K562 (cell line): ENCODE measurements at regions not wholly inside any gene's neighbourhood (a gene's known extent, or its start where the extent isn't known, plus 50 kb on each side); places are given as distances from the start of the nearest gene placed in this dataset.

Experiments used
- ATAC-seq: fragments of 200-7000 bp; cut with Tn5 transposase; 3 replicates; pipeline ENCODE4 v1.9.1; 2020; ENCODE audit warnings: moderate library complexity
- BruUV-seq: library from RNA; stranded (reverse); fragments of 400-500 nt; replicated peaks from 2 replicates; lab custom pipeline; 2021; lab: Mats Ljungman, UMichigan
- CTCF ChIA-PET: fragments of 300-600 bp; formaldehyde crosslinking; extraction: SDS; loops from one replicate; lab custom pipeline; 2021; ENCODE audit warnings: low intra/inter-chr PET ratio; lab: Yijun Ruan, JAX
- POLR2A ChIA-PET: fragments of 300-600, 350-650 bp; sonication (Branson Sonifier 250); formaldehyde crosslinking; extraction: SDS; loops from one replicate; lab custom pipeline; 2021; ENCODE audit warnings: antibody characterized with exemption, inconsistent platforms; lab: Yijun Ruan, JAX
- DNase-seq, 4 experiments: peaks; one replicate each; pipeline versions ENCODE4 v3.0.0 to v3.0.0-alpha.2; 2011 to 2018; ENCODE audit warnings: low spot score in 3 of 4, mixed read lengths in 3 of 4; ENCODE audit errors: extremely low read depth in 1 of 4
- FAIRE-seq: peaks from 2 replicates; lab custom pipeline; 2011; peaks lifted over from hg19 to GRCh38; lab: Jason Lieb, UNC
- H2AFZ ChIP-seq: 2 replicates; pipeline ENCODE4 v1.6.0; 2011; ENCODE audit warnings: low read depth, low read length, control low read depth, inconsistent platforms
- H3K27ac ChIP-seq: fragments of 200-600 bp; 3 replicates; pipeline ENCODE4 v1.8.0; 2011; ENCODE audit warnings: low read depth, mild to moderate bottlenecking, control low read depth, inconsistent platforms, low read length, moderate library complexity, mixed read lengths; ENCODE audit errors: extremely low read depth
- H3K27me3 ChIP-seq, 2 experiments: fragments of 300-600 bp in 1 of 2; 2 replicates in 1 of 2; 3 replicates in 1 of 2; pipeline versions ENCODE4 v1.6.0 to v1.8.0; 2011; ENCODE audit warnings: inconsistent platforms in 2 of 2, low read length in 2 of 2, mild to moderate bottlenecking in 1 of 2, mixed read lengths in 1 of 2, moderate library complexity in 1 of 2; ENCODE audit not compliant: control insufficient read depth in 2 of 2, insufficient read depth in 2 of 2
- H3K36me3 ChIP-seq: fragments of 300-600 bp; 3 replicates; pipeline ENCODE4 v1.8.0; 2011; ENCODE audit warnings: mild to moderate bottlenecking, low read length, inconsistent platforms; ENCODE audit not compliant: control insufficient read depth, insufficient read depth
- H3K4me1 ChIP-seq, 2 experiments: fragments of 200-600 bp in 1 of 2; replicated peaks in 1 of 2; 2 replicates in 1 of 2; 3 replicates in 1 of 2; pipeline versions ENCODE4 v1.5.1 to v1.8.0; 2011; ENCODE audit warnings: inconsistent platforms in 2 of 2, low read length in 2 of 2, mild to moderate bottlenecking in 1 of 2, mixed read lengths in 1 of 2, moderate library complexity in 1 of 2; ENCODE audit not compliant: control insufficient read depth in 2 of 2, insufficient read depth in 2 of 2
- H3K4me2 ChIP-seq: 2 replicates; pipeline ENCODE4 v1.6.1; 2011; ENCODE audit warnings: low read length, control low read depth, inconsistent platforms, mixed read lengths; ENCODE audit not compliant: insufficient read depth
- H3K4me3 ChIP-seq: fragments of 200-600 bp; sonication (generic), shearing (Covaris generic); 2 replicates; pipeline ENCODE4 v1.5.1; 2016; ENCODE audit warnings: control low read depth, inconsistent platforms
- H3K79me2 ChIP-seq: fragments of 200-600 bp; 3 replicates; pipeline ENCODE4 v1.8.0; 2011; ENCODE audit warnings: low read length, inconsistent platforms; ENCODE audit not compliant: control insufficient read depth, insufficient read depth
- H3K9ac ChIP-seq, 2 experiments: 2 replicates each; pipeline versions ENCODE4 v1.6.0 to v1.6.1; 2011; ENCODE audit warnings: low read depth in 2 of 2, low read length in 2 of 2, control low read depth in 1 of 2, inconsistent platforms in 1 of 2, mild to moderate bottlenecking in 1 of 2, mixed read lengths in 1 of 2; ENCODE audit not compliant: insufficient read depth in 1 of 2
- H3K9me1 ChIP-seq: one replicate; pipeline ENCODE4 v1.6.0; 2011; ENCODE audit warnings: inconsistent platforms, mild to moderate bottlenecking, low read length, moderate library complexity; ENCODE audit not compliant: control insufficient read depth, insufficient read depth
- H3K9me3 ChIP-seq: replicated peaks from 2 replicates; pipeline ENCODE4 v1.5.1; 2011; ENCODE audit warnings: low read depth, low read length, inconsistent platforms; ENCODE audit not compliant: control insufficient read depth, insufficient read depth
- H4K20me1 ChIP-seq: replicated peaks from 2 replicates; pipeline ENCODE4 v1.6.1; 2011; ENCODE audit warnings: low read length, inconsistent platforms, mixed read lengths; ENCODE audit not compliant: control insufficient read depth, insufficient read depth
- CBX1 ChIP-seq: sonication (generic); IDR thresholded peaks from 2 replicates; pipeline ENCODE4 v1.6.1; 2016; ENCODE audit warnings: antibody characterized with exemption, low read depth, mild to moderate bottlenecking
- GATA2 ChIP-seq: sonication (generic); formaldehyde crosslinking; IDR thresholded peaks from 2 replicates; pipeline ENCODE4 v1.4.0; 2020; ENCODE audit warnings: mild to moderate bottlenecking, missing genetic modification reagents
- MEF2D ChIP-seq: conservative IDR thresholded peaks from 2 replicates; pipeline ENCODE4 v1.6.1; 2016; ENCODE audit warnings: low read depth, missing genetic modification characterization, missing compliant biosample characterization
- NFE2 ChIP-seq: IDR thresholded peaks from 2 replicates; pipeline ENCODE4 v1.6.1; 2014; ENCODE audit warnings: antibody characterized with exemption, low read depth
- NONO ChIP-seq, 2 experiments: fragments of 200-400 bp in 1 of 2; fragments of 450-650 bp in 1 of 2; formaldehyde crosslinking in 1 of 2; IDR thresholded peaks; 2 replicates each; pipeline ENCODE4 v1.6.1; 2017; ENCODE audit warnings: low read depth in 2 of 2, mild to moderate bottlenecking in 2 of 2, moderate library complexity in 2 of 2, low read length in 1 of 2
- NR4A1 ChIP-seq, 2 experiments: fragments of 250-450 bp in 1 of 2; fragments of 450-650 bp in 1 of 2; sonication (Bioruptor Pico) in 1 of 2; IDR thresholded peaks; 2 replicates each; pipeline versions ENCODE4 v1.4.0 to v1.6.1; 2016 to 2020; ENCODE audit warnings: mild to moderate bottlenecking in 2 of 2, missing compliant biosample characterization in 1 of 2, missing genetic modification characterization in 1 of 2, moderate library complexity in 1 of 2
- PRPF4 ChIP-seq: fragments of 200-400 bp; formaldehyde crosslinking; IDR thresholded peaks from one replicate; pipeline ENCODE4 v1.6.1; 2017; ENCODE audit warnings: low read length, low read depth, mild to moderate bottlenecking; ENCODE audit not compliant: insufficient read depth, poor library complexity, severe bottlenecking
- RAD51 ChIP-seq: fragments of 450-650 bp; IDR thresholded peaks from 2 replicates; pipeline ENCODE4 v1.7.1; 2016; ENCODE audit warnings: low read depth, mild to moderate bottlenecking, borderline replicate concordance
- TEAD1 ChIP-seq, 2 experiments: fragments of 450-650 bp in 1 of 2; sonication (generic) in 1 of 2; formaldehyde crosslinking; IDR thresholded peaks; 2 replicates each; pipeline versions ENCODE4 v1.4.0 to v1.8.0; 2020 to 2022; ENCODE audit warnings: mild to moderate bottlenecking in 2 of 2, missing genetic modification reagents in 1 of 2
- WGBS: fragments of 100-300 bp; shearing (Covaris generic); methylation state at CpG from one replicate; pipeline ENCODE4 v1.1.6; 2016; ENCODE audit warnings: low coverage, mixed read lengths; ENCODE audit not compliant: insufficient coverage; ENCODE audit errors: missing lambda C conversion rate; 5-methylcytosine and 5-hydroxymethylcytosine counted together
- in situ Hi-C: fragments of 300-500 bp; cut with MboI; formaldehyde crosslinking; loops from 4 replicates; pipeline ENCODE4 v1.15.0; 2018; ENCODE audit warnings: inconsistent platforms, mixed read lengths
- intact Hi-C: fragments of 100-400 bp; cut with micrococcal nuclease; formaldehyde crosslinking; loops from 2 replicates; pipeline ENCODE4 v1.14.2; 2022
- TF ChIP-seq, protein P1 (sequence below): sonication (generic); formaldehyde crosslinking; IDR thresholded peaks from 2 replicates; pipeline ENCODE4 v1.8.0; 2022; ENCODE audit warnings: missing genetic modification reagents, mild to moderate bottlenecking, borderline replicate concordance
- TF ChIP-seq, protein P2 (sequence below): sonication (generic); IDR thresholded peaks from 2 replicates; pipeline ENCODE4 v1.6.1; 2016
- TF ChIP-seq, protein P3 (sequence below), 2 experiments: fragments of 450-650 bp in 1 of 2; sonication (generic) in 1 of 2; formaldehyde crosslinking; conservative IDR thresholded peaks; 2 replicates each; pipeline versions ENCODE4 v1.4.0 to v1.8.1; 2020 to 2022; ENCODE audit warnings: mild to moderate bottlenecking in 1 of 2, missing genetic modification reagents in 1 of 2
- TF ChIP-seq, protein P4 (sequence below): fragments of 250-450 bp; sonication (Bioruptor Pico); IDR thresholded peaks from 2 replicates; pipeline ENCODE4 v1.5.0; 2022; ENCODE audit warnings: mild to moderate bottlenecking

DNA sequence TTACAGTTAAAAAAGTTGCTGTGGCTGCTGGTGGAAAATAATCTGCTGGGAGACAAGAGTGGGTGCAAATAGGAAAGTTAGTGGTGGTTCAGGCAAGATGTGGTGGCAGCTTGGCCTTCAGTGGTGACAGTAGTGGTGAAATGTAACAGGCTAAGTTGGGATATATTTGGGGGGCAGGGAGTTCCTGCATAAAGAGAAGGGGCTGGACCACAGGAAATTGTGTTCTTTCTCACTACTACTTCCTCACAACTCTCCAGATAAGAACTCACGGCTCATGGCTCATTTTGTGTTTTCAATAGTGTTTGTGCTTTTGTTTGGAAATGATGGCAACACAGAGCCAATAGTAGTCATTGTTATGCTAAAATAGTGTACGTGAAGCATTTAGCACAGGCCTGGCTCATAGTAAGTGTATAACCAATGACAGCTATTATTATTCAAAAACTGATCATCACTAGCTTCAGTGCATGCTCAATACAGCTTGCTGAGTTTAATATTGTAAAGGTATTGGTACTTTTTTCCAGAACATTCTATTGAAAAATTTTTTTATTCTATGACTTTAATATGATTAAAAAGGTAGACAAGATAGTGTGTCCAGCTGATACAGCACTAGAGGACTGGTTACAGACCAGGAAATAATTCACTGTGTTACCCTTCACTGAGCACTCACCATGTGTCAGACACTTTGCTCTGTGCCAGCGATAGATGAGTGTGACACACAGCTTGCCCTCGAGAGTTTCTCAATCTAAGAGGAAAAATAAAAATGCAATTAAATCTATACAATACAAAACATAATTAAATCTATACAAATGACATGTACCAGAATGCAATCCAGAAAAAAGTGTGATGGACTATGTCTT is 209.8 kb downstream of the POU4F1 start (continued):
- TF ChIP-seq, protein P1, sequence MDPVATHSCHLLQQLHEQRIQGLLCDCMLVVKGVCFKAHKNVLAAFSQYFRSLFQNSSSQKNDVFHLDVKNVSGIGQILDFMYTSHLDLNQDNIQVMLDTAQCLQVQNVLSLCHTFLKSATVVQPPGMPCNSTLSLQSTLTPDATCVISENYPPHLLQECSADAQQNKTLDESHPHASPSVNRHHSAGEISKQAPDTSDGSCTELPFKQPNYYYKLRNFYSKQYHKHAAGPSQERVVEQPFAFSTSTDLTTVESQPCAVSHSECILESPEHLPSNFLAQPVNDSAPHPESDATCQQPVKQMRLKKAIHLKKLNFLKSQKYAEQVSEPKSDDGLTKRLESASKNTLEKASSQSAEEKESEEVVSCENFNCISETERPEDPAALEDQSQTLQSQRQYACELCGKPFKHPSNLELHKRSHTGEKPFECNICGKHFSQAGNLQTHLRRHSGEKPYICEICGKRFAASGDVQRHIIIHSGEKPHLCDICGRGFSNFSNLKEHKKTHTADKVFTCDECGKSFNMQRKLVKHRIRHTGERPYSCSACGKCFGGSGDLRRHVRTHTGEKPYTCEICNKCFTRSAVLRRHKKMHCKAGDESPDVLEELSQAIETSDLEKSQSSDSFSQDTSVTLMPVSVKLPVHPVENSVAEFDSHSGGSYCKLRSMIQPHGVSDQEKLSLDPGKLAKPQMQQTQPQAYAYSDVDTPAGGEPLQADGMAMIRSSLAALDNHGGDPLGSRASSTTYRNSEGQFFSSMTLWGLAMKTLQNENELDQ (CRISPR knock-in tag) = no peak
- TF ChIP-seq, protein P2, sequence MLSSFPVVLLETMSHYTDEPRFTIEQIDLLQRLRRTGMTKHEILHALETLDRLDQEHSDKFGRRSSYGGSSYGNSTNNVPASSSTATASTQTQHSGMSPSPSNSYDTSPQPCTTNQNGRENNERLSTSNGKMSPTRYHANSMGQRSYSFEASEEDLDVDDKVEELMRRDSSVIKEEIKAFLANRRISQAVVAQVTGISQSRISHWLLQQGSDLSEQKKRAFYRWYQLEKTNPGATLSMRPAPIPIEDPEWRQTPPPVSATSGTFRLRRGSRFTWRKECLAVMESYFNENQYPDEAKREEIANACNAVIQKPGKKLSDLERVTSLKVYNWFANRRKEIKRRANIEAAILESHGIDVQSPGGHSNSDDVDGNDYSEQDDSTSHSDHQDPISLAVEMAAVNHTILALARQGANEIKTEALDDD = no peak
- no peak for TF ChIP-seq GATA2 (CRISPR knock-in tag)

DNA sequence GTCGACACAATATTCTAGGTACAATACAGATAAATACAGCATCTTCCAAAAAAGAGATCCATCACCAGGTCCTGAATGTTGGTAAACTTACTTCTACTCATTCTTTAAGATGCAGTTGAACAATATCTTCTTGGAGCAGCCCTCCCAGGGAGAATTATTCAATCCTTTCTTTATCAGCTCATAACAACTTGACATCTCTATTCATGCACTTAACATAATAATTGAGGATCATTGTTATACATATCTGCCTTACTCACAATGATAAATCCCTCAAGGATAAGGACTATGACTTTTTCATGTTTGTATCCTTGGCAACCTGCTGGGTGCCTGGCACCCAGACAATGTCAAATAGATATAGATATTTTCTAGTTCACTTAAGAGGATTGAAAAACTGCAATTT is 219.5 kb downstream of the POU4F1 start:
- Histone ChIP-seq H3K27ac (no peak overlapping the region), H3K4me1 (no peaks in the 10 kb centered on the region), H2AFZ (no peak overlapping the region), H3K9me1 (no peaks in the 10 kb centered on the region), H3K9ac (no peak overlapping the region), H3K79me2 (no peaks in the 10 kb centered on the region), H3K9me3 (no peaks in the 10 kb centered on the region), H4K20me1 (no peaks in the 10 kb centered on the region), H3K27me3 (no peaks in the 10 kb centered on the region), H3K4me2 (no peak overlapping the region), H3K4me3 (no peak overlapping the region), H3K36me3 (no peaks in the 10 kb centered on the region)
- DNase-seq (no peak), FAIRE-seq (no peak), ATAC-seq (no peak)
- ChIA-PET POLR2A (no interaction called here), CTCF (no interaction called here)
- in situ Hi-C loops (no loop called here), intact Hi-C loops (no loop called here)
- WGBS = no CpG with 5 or more reads among the region's 1 CpG
- no TSS peak for BruUV-seq
- TF ChIP-seq, protein P3, sequence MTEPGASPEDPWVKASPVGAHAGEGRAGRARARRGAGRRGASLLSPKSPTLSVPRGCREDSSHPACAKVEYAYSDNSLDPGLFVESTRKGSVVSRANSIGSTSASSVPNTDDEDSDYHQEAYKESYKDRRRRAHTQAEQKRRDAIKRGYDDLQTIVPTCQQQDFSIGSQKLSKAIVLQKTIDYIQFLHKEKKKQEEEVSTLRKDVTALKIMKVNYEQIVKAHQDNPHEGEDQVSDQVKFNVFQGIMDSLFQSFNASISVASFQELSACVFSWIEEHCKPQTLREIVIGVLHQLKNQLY (CRISPR knock-in tag; conservative IDR thresholded peaks at IDR 0.05) = no peak
- TF ChIP-seq RAD51 (no peak), NONO (IDR thresholded peaks at IDR 0.05; ENCODE audit: low read depth in 2 of 2, low read length in 1 of 2) (no peak), TEAD1 (CRISPR knock-in tag; IDR thresholded peaks at IDR 0.05) (no peak), NFE2 (no peak), NR4A1 (CRISPR knock-in tag; IDR thresholded peaks at IDR 0.05) (no peak), NR4A1 (tag; IDR thresholded peaks at IDR 0.05) (no peak), CBX1 (no peak), MEF2D (no peak), PRPF4 (no peak)
- TF ChIP-seq, protein P4, sequence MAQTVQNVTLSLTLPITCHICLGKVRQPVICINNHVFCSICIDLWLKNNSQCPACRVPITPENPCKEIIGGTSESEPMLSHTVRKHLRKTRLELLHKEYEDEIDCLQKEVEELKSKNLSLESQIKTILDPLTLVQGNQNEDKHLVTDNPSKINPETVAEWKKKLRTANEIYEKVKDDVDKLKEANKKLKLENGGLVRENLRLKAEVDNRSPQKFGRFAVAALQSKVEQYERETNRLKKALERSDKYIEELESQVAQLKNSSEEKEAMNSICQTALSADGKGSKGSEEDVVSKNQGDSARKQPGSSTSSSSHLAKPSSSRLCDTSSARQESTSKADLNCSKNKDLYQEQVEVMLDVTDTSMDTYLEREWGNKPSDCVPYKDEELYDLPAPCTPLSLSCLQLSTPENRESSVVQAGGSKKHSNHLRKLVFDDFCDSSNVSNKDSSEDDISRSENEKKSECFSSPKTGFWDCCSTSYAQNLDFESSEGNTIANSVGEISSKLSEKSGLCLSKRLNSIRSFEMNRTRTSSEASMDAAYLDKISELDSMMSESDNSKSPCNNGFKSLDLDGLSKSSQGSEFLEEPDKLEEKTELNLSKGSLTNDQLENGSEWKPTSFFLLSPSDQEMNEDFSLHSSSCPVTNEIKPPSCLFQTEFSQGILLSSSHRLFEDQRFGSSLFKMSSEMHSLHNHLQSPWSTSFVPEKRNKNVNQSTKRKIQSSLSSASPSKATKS = no peak
